HG03520 (cell line): ENCODE measurements at regions not wholly inside any gene's neighbourhood (a gene's known extent, or its start where the extent isn't known, plus 50 kb on each side); places are given as distances from the start of the nearest gene placed in this dataset.
"Not testable (repeated sequence)": the region's sequence is repeated elsewhere in the genome, so short reads cannot be mapped to it uniquely, and the experiment has no call there.

Experiments
- ATAC-seq: cut with Tn5 transposase; IDR thresholded peaks from one replicate; pipeline ENCODE4 v1.9.1; 2021; ENCODE audit warnings: mild to moderate bottlenecking, moderate library complexity; ENCODE audit not compliant: unreplicated experiment

DNA sequence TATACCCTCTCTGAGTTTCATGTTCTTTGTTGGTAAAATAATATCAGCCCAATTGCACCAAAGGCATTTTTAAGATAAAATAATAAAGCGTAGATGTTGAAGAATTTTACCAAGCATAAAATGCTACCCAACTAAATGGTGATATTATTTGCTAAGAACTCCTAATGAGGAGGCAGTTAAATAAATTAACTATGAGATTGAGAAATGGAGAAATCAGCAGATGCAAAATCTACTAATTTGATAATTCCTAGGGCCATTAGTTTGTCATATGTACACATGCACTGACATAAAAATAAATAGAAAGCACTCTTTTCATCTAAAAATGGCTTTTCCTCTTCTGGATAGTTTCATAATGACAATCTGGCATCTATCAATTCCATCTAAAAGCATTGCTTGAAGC is 681.5 kb upstream of the FAM98A start:
- no peak for ATAC-seq

- ATAC-seq, result peak; percentile 97
Measured at GRCh38 chr2:34266908-34267697, 668.0 kb upstream of the FAM98A start.

DNA sequence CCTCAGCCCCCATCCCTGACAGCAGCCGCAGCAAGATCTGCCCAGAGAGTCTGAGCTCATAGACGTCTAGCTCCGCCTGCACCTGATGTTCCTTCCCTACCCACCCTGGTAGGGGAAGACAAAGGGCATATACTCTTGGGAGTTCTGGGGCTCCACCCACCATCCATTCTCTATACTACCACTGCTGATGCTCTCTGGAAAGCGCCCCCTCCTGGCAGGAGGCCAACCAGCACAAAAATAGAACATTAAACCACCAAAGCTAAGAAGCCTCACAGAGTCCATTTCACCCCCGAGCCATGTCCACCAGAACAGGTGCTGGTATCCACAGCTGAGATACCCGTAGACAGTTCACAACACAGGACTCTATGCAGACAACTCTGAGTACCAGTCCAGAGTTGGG is 662.6 kb upstream of the FAM98A start:
- no peak for ATAC-seq

DNA sequence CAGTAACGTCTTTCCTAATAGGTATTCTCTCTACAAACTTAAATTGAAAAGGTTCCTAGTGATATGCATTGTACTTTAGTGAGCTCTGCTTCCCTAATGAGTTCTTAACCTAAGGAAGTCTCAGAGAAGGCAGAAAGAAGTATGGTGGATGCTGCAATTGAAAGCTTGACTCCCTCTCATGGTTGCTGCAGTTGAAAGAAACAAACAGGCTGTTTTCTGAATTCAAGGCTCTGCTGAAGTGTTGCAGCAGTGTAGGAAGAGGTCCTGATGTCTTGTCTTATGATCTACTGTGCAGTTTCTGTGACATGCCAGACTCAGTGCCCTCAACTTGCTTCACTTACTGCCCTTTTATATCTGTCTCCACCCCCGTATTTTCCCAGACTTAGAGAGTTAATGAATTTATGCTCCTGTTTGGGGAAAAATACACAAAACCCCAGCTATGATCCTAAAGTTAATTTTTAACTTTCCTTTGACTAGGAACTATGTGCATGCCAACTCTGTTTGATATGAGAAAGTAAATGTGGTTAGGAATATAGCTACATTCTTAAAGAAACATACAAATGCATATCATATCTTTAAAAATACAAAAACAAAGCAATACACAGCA is 655.3 kb upstream of the FAM98A start:
- ATAC-seq, result no peak

DNA sequence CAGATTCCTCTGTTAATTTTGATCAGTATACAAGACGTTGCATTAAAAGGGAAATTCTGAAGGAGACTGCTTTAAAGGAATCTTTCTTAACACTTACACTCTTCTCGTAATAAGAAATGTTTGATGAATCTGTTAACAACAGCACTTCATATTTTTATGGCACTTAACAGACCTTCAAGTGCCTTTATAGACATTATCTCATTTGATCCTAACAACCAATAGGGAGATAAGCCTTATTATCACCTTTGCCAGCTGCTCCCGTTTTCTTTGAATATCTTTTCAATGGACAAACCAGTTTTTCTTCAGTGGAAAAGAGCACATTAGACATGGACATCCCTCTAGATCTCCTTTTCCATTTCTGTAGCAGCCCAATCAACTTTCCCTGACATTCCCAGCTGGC is 653.0 kb upstream of the FAM98A start:
- no peak for ATAC-seq

GRCh38 chr2:34251578-34251977 is 652.5 kb upstream of the FAM98A start:
- ATAC-seq, result no peak

DNA sequence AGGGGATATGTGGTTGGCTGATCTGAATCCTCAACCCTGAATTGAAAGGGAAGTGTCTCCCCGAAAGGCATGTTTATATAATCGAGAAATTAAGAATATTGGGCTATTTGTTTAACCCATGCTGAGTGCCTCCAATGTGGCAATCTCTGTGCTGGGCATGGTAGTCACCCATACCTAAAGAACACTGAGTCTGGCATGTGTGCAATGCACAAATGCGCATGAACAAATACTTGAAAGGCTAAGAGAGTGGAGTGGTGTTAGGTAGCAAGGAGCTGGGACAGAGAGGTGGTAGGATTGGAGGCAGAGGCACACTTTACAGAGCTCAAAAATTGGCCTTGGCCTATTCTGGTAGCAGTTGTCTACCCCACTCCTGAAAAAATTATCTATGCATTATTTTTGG is 645.1 kb upstream of the FAM98A start:
- no peak for ATAC-seq

GRCh38 chr2:34242763-34243123 is 643.6 kb upstream of the FAM98A start:
- no peak for ATAC-seq

GRCh38 chr2:34241905-34242762 is 643.0 kb upstream of the FAM98A start:
- no peak for ATAC-seq

DNA sequence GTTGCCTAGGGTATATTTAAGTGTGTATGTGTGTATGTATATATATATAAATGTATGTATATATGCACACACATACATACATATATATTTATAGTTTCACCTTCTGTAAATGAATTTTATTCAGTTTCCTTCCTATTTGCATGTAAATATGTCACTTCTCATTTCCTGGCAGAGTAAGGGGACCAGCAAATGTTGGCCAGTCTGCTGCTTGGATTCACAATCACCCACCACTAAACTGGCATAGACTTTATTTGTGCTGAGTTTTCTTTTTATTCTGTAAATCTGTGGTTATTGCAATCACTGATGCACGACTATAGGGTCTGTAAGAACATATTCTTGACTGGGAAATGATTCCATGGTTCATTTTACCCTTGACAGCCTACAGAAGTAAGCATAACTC is 640.4 kb upstream of the FAM98A start:
- ATAC-seq, result no peak

- ATAC-seq, result no peak
Measured at GRCh38 chr2:34234823-34235222, 635.7 kb upstream of the FAM98A start.

GRCh38 chr2:34229998-34230397 is 630.9 kb upstream of the FAM98A start:
- no peak for ATAC-seq

DNA sequence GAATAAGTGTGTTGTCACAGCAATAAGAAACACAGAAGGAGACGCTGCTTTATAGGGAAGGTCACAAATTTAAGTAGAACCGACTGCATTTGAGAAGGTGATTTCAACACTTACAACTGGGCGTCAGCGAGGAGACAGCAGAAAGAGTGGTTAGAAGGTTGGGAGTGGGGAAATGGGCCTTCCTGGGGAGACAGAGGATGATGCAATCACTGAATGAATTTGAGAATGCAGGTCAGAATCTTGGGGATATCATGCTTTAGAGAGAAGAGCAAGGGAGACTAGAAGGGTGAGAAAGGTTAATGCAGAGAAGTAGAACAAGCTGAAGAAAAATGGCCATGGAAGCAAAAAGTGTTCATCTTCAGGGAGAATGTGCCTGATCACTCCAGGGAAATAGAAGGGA is 616.1 kb upstream of the FAM98A start:
- ATAC-seq, result no peak

- not testable (repeated sequence) for ATAC-seq
Measured at GRCh38 chr2:34210382-34210781, 611.3 kb upstream of the FAM98A start.

DNA sequence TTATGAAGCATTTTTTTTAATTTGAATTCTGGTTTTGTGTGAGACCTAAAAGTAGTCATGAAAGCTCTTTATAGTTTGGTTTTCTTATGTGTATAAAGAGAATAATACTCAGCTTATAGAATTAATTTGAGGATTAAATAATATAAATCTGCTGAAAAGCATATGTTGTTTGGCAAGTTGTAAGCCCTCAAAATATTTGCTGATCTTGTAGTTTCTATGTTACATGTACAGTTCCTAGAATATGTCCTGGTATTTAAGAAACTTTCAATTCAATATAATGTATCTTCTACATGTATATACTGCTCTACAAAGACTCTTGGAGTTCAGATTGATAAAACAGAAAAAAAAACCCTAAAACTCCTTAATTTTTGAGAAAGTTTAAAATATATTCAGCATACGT is 605.5 kb upstream of the FAM98A start:
- ATAC-seq, result no peak

DNA sequence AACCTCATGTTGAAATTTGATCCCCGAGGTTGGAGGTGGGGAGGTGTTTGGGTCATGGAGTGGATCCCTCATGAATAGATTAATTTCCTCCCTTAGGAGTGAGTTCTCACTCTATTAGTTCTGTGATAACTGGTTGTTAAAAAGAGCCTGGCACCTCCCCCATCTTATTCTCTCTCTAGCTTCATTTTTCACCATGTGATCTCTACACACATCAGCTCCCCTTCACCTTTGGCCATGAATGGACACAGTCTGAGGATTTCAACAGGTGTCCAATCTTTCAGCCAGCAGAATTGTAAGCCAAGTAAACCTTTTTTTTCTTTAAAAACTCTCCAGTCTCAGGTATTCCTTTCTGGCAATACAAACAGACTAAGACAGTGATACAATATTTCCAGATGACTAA is 602.0 kb upstream of the FAM98A start:
- ATAC-seq, result no peak

GRCh38 chr2:34199971-34200370 is 600.9 kb upstream of the FAM98A start:
- ATAC-seq, result no peak

- no peak for ATAC-seq
Measured at GRCh38 chr2:34193164-34193563, 594.1 kb upstream of the FAM98A start.

GRCh38 chr2:34188464-34189303 is 589.6 kb upstream of the FAM98A start:
- no peak for ATAC-seq

DNA sequence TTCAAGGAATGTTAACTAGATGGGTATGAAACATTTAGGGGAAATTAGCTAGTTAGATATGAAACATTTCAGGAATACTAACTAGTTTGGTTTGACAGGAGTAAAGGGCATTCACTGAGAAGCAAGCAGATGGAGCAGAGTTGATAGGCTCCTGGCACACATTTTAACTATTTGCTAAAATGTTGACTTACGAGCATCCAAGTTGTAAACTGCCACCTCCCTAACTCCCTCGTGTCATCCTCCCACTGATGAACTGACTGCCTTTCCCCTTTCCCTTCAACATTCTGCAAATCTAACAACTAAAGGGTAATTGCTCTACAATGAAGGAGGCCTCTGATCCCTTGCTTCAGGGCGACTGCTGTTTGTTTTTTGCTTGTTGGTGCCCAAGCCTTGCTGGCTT is 580.4 kb upstream of the FAM98A start:
- no peak for ATAC-seq

GRCh38 chr2:34178482-34178881 is 579.4 kb upstream of the FAM98A start:
- no peak for ATAC-seq
